ENCODE measurements at regions not wholly inside any gene's neighbourhood (a gene's known extent, or its start where the extent isn't known, plus 50 kb on each side); places are given as distances from the start of the nearest gene placed in this dataset.

- no peak for TF ChIP-seq CTCF (conservative IDR thresholded peaks at IDR 0.05)
- no peak for TF ChIP-seq ZFX (IDR thresholded peaks at IDR 0.05)
Observed at GRCh38 chr16:86304868-86305267, 205.5 kb upstream of the FOXF1 start.

Data from C4-2B (cell line).